Osteocyte (in vitro differentiated cells): ENCODE measurements at regions not wholly inside any gene's neighbourhood (a gene's known extent, or its start where the extent isn't known, plus 50 kb on each side); places are given as distances from the start of the nearest gene placed in this dataset.

ENCODE experiments used
- DNase-seq: peaks from one replicate; pipeline ENCODE4 v3.0.0; 2021; ENCODE audit warnings: mixed read lengths; ENCODE audit not compliant: unreplicated experiment; ENCODE audit errors: extremely low spot score
- H3K27ac Mint-ChIP-seq: one replicate; pipeline ENCODE4 v1.8.0; 2021; ENCODE audit warnings: mild to moderate bottlenecking, mixed read lengths; ENCODE audit not compliant: unreplicated experiment
- H3K27me3 Mint-ChIP-seq: one replicate; pipeline ENCODE4 v1.8.0; 2021; ENCODE audit warnings: mixed read lengths; ENCODE audit not compliant: unreplicated experiment
- H3K36me3 Mint-ChIP-seq: one replicate; pipeline ENCODE4 v1.8.0; 2021; ENCODE audit warnings: mixed read lengths; ENCODE audit not compliant: unreplicated experiment
- H3K4me1 Mint-ChIP-seq: one replicate; pipeline ENCODE4 v1.8.0; 2021; ENCODE audit warnings: mixed read lengths; ENCODE audit not compliant: unreplicated experiment
- H3K4me3 Mint-ChIP-seq: one replicate; pipeline ENCODE4 v1.8.0; 2021; ENCODE audit warnings: mild to moderate bottlenecking, moderate library complexity, mixed read lengths; ENCODE audit not compliant: unreplicated experiment
- H3K9me3 Mint-ChIP-seq: one replicate; pipeline ENCODE4 v1.8.0; 2021; ENCODE audit warnings: mixed read lengths; ENCODE audit not compliant: unreplicated experiment
- TF ChIP-seq, protein P1 (sequence below): fragments of 200-600 bp; sonication (generic); IDR thresholded peaks from 2 replicates; pipeline ENCODE4 v1.5.0; 2021; ENCODE audit warnings: antibody characterized with exemption, mild to moderate bottlenecking, moderate library complexity

DNA sequence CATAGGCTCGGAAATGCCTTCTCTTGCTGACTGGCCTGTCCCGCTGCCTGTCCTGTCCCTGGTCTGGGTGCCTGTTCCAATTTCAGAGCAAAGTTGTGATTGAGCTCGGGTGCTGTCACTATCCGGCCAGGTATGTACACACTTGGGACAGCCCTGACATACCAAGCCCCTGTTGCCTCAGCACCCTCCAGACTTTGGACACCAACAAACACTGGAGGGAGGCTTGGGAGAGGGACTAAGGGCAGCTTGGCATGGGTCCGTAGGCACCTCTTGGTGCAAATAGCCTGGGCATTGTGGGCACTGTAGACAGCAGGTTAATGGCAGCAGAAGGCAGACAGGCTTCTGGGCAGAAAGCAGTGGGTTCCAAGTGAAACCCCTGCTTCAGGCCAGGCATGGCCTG lies 86.3 kb upstream of the SEMA6A start:
- no peaks in the 10 kb centered on the region for H3K36me3 Mint-ChIP-seq
- no peak for DNase-seq
- TF ChIP-seq, protein P1, sequence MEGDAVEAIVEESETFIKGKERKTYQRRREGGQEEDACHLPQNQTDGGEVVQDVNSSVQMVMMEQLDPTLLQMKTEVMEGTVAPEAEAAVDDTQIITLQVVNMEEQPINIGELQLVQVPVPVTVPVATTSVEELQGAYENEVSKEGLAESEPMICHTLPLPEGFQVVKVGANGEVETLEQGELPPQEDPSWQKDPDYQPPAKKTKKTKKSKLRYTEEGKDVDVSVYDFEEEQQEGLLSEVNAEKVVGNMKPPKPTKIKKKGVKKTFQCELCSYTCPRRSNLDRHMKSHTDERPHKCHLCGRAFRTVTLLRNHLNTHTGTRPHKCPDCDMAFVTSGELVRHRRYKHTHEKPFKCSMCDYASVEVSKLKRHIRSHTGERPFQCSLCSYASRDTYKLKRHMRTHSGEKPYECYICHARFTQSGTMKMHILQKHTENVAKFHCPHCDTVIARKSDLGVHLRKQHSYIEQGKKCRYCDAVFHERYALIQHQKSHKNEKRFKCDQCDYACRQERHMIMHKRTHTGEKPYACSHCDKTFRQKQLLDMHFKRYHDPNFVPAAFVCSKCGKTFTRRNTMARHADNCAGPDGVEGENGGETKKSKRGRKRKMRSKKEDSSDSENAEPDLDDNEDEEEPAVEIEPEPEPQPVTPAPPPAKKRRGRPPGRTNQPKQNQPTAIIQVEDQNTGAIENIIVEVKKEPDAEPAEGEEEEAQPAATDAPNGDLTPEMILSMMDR, result no peak
- H3K9me3 Mint-ChIP-seq, result no peaks in the 10 kb centered on the region
- H3K4me3 Mint-ChIP-seq, result no peak overlapping the region
- peaks cover 5% of the 10 kb centered on the region for H3K27me3 Mint-ChIP-seq
- no peak overlapping the region for H3K27ac Mint-ChIP-seq
- H3K4me1 Mint-ChIP-seq, result peaks cover 5% of the 10 kb centered on the region

DNA sequence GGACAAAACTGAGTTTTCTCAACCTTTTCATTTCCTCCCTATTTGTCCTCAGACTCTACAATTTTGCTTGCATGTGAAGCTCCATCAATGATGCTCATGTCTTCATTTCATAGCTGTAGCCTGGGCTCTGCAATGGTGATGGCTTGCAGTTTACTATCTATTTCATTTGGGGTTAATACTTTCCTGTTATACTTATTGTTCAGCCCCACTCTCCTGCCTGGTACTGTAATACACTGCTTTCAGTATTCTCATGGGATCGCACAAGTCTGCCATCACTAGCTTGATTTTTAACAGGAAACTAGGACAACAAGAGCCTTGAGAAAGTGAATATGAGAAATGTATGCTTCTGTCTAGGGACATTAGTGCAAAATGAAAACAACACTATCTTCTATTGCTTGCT lies 84.2 kb upstream of the SEMA6A start:
- DNase-seq, result no peak
- peaks cover 9% of the 10 kb centered on the region for H3K27me3 Mint-ChIP-seq
- TF ChIP-seq, protein P1, result no peak
- H3K27ac Mint-ChIP-seq, result no peak overlapping the region
- no peak overlapping the region for H3K4me3 Mint-ChIP-seq
- H3K9me3 Mint-ChIP-seq, result no peaks in the 10 kb centered on the region
- peaks cover 5% of the 10 kb centered on the region for H3K4me1 Mint-ChIP-seq
- no peaks in the 10 kb centered on the region for H3K36me3 Mint-ChIP-seq

DNA sequence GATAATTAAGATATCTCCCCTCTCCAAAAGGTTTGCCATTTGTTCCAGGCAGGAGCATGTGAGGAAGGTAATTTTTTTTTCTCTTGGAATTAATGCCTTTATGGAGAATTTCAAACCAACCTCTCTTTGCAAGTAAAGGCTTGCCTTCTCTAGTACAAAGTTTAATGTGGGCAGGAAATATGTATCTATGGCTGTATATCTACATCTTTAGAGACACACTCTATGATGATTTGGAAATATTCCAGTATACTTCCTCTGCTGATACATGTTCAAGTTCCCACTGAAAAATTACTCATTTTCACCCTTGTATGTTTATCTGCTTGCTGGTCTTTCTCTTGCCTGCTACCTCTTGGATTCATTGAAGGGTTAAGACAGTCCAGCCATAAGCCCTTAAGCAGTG lies 83.5 kb upstream of the SEMA6A start:
- no peaks in the 10 kb centered on the region for H3K9me3 Mint-ChIP-seq
- no peak for DNase-seq
- H3K4me1 Mint-ChIP-seq, result peaks cover 5% of the 10 kb centered on the region
- H3K36me3 Mint-ChIP-seq, result no peaks in the 10 kb centered on the region
- H3K27me3 Mint-ChIP-seq, result peaks cover 13% of the 10 kb centered on the region
- H3K4me3 Mint-ChIP-seq, result no peak overlapping the region
- TF ChIP-seq, protein P1, result no peak
- no peak overlapping the region for H3K27ac Mint-ChIP-seq

DNA sequence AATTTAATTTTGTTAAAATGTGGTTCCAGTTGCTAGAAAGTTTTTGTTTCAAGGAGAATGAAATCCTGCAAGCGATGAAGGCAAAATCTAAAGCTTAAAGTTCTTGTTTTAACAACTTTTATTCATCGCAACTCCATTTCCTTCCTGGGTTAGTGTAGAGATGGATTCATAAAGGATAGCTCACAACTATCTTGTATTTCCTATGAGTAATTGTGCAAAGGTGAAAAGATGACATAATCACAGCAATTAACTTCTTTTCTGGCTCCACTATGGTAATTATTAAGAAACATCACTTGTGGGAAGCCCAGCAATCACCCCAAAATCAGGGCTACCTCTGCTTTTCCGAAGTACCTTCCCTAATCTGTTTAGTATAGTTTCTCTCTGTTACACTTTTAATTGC lies 80.8 kb upstream of the SEMA6A start:
- Mint-ChIP-seq H3K36me3 (no peaks in the 10 kb centered on the region), H3K9me3 (no peaks in the 10 kb centered on the region), H3K27ac (no peak overlapping the region), H3K4me3 (no peak overlapping the region), H3K27me3 (peaks cover 22% of the 10 kb centered on the region), H3K4me1 (peaks cover 19% of the 10 kb centered on the region)
- DNase-seq, result no peak
- TF ChIP-seq, protein P1, result no peak

DNA sequence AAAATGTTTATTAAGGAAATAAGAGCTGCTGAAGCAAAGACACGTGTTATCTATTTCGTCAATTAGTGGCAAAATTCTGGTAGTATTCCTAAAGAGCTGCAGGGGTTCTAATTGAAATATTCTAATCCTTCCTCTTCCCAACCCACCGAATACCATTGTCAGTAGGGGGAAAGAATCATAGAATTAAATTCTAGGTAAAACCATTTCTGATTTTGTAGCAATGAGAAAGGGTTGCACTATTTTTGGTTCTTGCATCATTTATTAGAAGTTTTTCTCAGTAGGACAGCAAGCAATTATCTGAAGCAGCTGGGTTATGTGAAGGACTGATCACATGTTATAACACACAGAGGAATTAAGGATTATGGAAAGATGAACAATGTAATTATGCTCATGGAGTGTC lies 80.3 kb upstream of the SEMA6A start:
- no peaks in the 10 kb centered on the region for H3K36me3 Mint-ChIP-seq
- TF ChIP-seq, protein P1, result no peak
- H3K9me3 Mint-ChIP-seq, result no peaks in the 10 kb centered on the region
- peaks cover 19% of the 10 kb centered on the region for H3K4me1 Mint-ChIP-seq
- H3K4me3 Mint-ChIP-seq, result no peak overlapping the region
- H3K27me3 Mint-ChIP-seq, result peaks cover 22% of the 10 kb centered on the region
- no peak for DNase-seq
- no peak overlapping the region for H3K27ac Mint-ChIP-seq
